ENCODE measurements at regions not wholly inside any gene's neighbourhood (a gene's known extent, or its start where the extent isn't known, plus 50 kb on each side); places are given as distances from the start of the nearest gene placed in this dataset.

GRCh38 chr5:8350644-8351339 is 481.8 kb downstream of the MTRR start:
- TF ChIP-seq CTCF (IDR thresholded peaks at IDR 0.05) = no peak
- TF ChIP-seq POLR2AphosphoS5 (IDR thresholded peaks at IDR 0.05) = no peak
